G401.6 (cell line): ENCODE measurements at regions not wholly inside any gene's neighbourhood (a gene's known extent, or its start where the extent isn't known, plus 50 kb on each side); places are given as distances from the start of the nearest gene placed in this dataset.
A peak's percentile ranks its signal among the peaks of the same experiment; 100 is the strongest.

Experiments
- FAIRE-seq: peaks from 2 replicates; lab custom pipeline; 2012; peaks lifted over from hg19 to GRCh38; lab: Jason Lieb, UNC

- no peak for FAIRE-seq
These were observed 99.2 kb downstream of the SLC41A2 start for GRCh38 chr12:104858611-104859543.

- FAIRE-seq: no peak
These were observed 101.6 kb downstream of the SLC41A2 start for GRCh38 chr12:104856531-104856930.

GRCh38 chr12:104855599-104855998, 102.5 kb downstream of the SLC41A2 start:
- FAIRE-seq: no peak

- no peak for FAIRE-seq
These were observed 105.2 kb downstream of the SLC41A2 start for GRCh38 chr12:104852896-104853295.

GRCh38 chr12:104852102-104852501, 106.0 kb downstream of the SLC41A2 start:
- FAIRE-seq: no peak

- no peak for FAIRE-seq
These were observed 107.3 kb downstream of the SLC41A2 start for GRCh38 chr12:104850781-104851180.

GRCh38 chr12:104846056-104846767, 111.9 kb downstream of the SLC41A2 start:
- FAIRE-seq: no peak

- FAIRE-seq: peak; percentile 42
These were observed 114.0 kb downstream of the SLC41A2 start for GRCh38 chr12:104844123-104844522.

- FAIRE-seq: no peak
These were observed 117.8 kb downstream of the SLC41A2 start for GRCh38 chr12:104840262-104840661.

- FAIRE-seq: no peak
These were observed 122.8 kb downstream of the SLC41A2 start for GRCh38 chr12:104835317-104835716.

GRCh38 chr12:104834607-104835006, 123.5 kb downstream of the SLC41A2 start:
- no peak for FAIRE-seq

GRCh38 chr12:104833756-104834155, 124.3 kb downstream of the SLC41A2 start:
- FAIRE-seq: no peak

- FAIRE-seq: no peak
These were observed 130.1 kb downstream of the SLC41A2 start for GRCh38 chr12:104828015-104828414.

- FAIRE-seq: no peak
These were observed 130.5 kb downstream of the SLC41A2 start for GRCh38 chr12:104827587-104827986.

GRCh38 chr12:104825408-104825807, 132.7 kb downstream of the SLC41A2 start:
- peak; percentile 78 for FAIRE-seq

- no peak for FAIRE-seq
These were observed 134.1 kb downstream of the SLC41A2 start for GRCh38 chr12:104823985-104824461.

- peak; percentile 31 for FAIRE-seq
These were observed 135.1 kb downstream of the SLC41A2 start for GRCh38 chr12:104822941-104823340.

GRCh38 chr12:104816845-104817503, 141.1 kb downstream of the SLC41A2 start:
- peak; percentile 68 for FAIRE-seq

GRCh38 chr12:104815935-104816334, 142.2 kb downstream of the SLC41A2 start:
- no peak for FAIRE-seq

GRCh38 chr12:104814944-104815343, 143.1 kb downstream of the SLC41A2 start:
- no peak for FAIRE-seq
